ENCODE measurements at regions not wholly inside any gene's neighbourhood (a gene's known extent, or its start where the extent isn't known, plus 50 kb on each side); places are given as distances from the start of the nearest gene placed in this dataset.

- TF ChIP-seq EP300 (IDR thresholded peaks at IDR 0.05; ENCODE audit: low read depth) (no peak), POLR2A (IDR thresholded peaks at IDR 0.05) (no peak), CTCF (IDR thresholded peaks at IDR 0.05) (no peak)
Measured at GRCh38 chr16:19366391-19366790, 51.3 kb upstream of the TMC5 start.
